ENCODE measurements at regions not wholly inside any gene's neighbourhood (a gene's known extent, or its start where the extent isn't known, plus 50 kb on each side); places are given as distances from the start of the nearest gene placed in this dataset.

DNA sequence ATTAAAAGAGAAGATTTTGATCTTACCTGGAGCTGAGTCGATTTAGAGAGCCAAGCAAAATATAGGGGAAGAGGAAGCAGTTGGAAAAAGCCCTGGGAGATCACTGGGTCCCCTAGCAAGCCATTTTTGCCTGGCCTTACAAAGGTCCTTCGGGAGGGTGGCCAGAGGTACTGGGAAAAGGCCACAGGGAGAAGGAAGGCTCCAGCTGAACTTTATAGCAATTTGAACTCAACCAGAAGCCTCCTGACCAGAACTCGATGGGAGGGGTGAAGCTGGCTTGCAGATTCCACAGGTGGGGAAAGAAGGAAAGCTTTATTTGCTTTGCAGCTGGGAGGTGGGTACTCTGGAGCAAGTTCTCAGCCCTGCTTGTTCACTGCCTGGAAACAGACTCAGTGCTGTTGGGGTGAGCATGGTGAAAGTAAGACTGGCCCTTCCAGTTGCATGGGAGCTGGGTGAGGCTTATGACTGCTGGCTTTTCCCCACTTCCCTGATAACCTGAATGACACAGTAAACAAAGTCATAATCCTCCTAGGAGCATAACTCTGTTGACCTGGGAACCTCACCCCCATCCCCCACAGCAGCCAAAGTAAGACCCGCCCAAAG is 855.8 kb downstream of the FSCB start:
- no peaks in the 10 kb centered on the region for H3K27me3 ChIP-seq
- no peak overlapping the region for H3K27ac ChIP-seq
- intact Hi-C loops (cut with DNase I), result no loop called here
- TF ChIP-seq, protein P1, sequence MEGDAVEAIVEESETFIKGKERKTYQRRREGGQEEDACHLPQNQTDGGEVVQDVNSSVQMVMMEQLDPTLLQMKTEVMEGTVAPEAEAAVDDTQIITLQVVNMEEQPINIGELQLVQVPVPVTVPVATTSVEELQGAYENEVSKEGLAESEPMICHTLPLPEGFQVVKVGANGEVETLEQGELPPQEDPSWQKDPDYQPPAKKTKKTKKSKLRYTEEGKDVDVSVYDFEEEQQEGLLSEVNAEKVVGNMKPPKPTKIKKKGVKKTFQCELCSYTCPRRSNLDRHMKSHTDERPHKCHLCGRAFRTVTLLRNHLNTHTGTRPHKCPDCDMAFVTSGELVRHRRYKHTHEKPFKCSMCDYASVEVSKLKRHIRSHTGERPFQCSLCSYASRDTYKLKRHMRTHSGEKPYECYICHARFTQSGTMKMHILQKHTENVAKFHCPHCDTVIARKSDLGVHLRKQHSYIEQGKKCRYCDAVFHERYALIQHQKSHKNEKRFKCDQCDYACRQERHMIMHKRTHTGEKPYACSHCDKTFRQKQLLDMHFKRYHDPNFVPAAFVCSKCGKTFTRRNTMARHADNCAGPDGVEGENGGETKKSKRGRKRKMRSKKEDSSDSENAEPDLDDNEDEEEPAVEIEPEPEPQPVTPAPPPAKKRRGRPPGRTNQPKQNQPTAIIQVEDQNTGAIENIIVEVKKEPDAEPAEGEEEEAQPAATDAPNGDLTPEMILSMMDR (IDR thresholded peaks at IDR 0.05), result no peak
- TF ChIP-seq POLR2AphosphoS5 (IDR thresholded peaks at IDR 0.05; ENCODE audit: insufficient read depth in 1 of 2, low read depth in 1 of 2) (no peak), POLR2A (IDR thresholded peaks at IDR 0.05) (no peak)
- no peaks in the 10 kb centered on the region for H3K36me3 ChIP-seq
- no peaks in the 10 kb centered on the region for H3K4me1 ChIP-seq
- H3K9me3 ChIP-seq, result no peaks in the 10 kb centered on the region
- DNase-seq (ENCODE audit: extremely low spot score in 2 of 2), result no peak
- no peak overlapping the region for H3K4me3 ChIP-seq

DNA sequence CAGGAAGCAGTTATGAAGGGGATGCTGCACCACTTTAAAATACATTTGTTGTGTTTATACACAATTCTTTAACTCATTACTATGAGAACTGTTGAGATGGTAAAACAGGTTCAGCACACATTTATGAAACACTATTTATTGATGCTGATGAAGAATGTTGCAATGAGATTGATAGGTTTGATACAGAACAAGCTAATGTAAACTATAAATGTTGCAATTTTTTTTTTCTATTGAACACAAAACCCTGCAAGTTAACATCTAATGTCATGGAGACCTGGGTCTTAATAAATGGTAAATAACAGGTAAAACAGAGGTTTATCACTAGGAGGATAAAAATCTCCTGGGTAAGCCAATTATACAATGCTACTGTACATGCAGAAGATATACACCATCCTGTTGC is 857.6 kb downstream of the FSCB start:
- no peaks in the 10 kb centered on the region for H3K36me3 ChIP-seq
- H3K4me1 ChIP-seq, result no peaks in the 10 kb centered on the region
- no peaks in the 10 kb centered on the region for H3K9me3 ChIP-seq
- no peak overlapping the region for H3K4me3 ChIP-seq
- no peak for DNase-seq (ENCODE audit: extremely low spot score in 2 of 2)
- intact Hi-C loops (cut with DNase I), result no loop called here
- no peaks in the 10 kb centered on the region for H3K27me3 ChIP-seq
- H3K27ac ChIP-seq, result no peak overlapping the region
- TF ChIP-seq POLR2A (IDR thresholded peaks at IDR 0.05) (no peak), POLR2AphosphoS5 (IDR thresholded peaks at IDR 0.05; ENCODE audit: insufficient read depth in 1 of 2, low read depth in 1 of 2) (no peak)
- TF ChIP-seq, protein P1 (IDR thresholded peaks at IDR 0.05), result no peak

DNA sequence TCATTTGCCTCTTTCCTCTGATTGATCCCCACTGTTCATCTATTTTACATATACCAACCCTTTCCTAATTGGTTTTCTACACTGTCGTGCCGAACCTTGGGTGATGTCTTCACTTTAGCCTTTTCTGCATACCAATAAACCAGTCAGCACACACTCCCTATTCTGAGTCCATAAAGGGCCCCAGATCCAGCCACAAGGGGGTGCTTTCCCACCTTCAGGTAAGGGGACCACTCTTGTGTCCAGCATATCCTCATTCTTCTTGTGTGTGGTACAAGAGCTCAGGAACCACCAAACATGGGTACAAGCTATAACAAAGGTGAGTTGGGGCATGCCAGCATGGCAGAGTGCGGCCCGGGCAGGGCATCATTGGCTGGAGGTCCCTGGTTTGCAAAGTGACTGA is 859.8 kb downstream of the FSCB start:
- no peak overlapping the region for H3K4me3 ChIP-seq
- no peak overlapping the region for H3K27ac ChIP-seq
- intact Hi-C loops (cut with DNase I), result no loop called here
- DNase-seq (ENCODE audit: extremely low spot score in 2 of 2), result no peak
- H3K27me3 ChIP-seq, result no peaks in the 10 kb centered on the region
- no peaks in the 10 kb centered on the region for H3K4me1 ChIP-seq
- no peaks in the 10 kb centered on the region for H3K36me3 ChIP-seq
- H3K9me3 ChIP-seq, result no peaks in the 10 kb centered on the region
- TF ChIP-seq, protein P1 (IDR thresholded peaks at IDR 0.05), result no peak
- TF ChIP-seq POLR2A (IDR thresholded peaks at IDR 0.05) (no peak), POLR2AphosphoS5 (IDR thresholded peaks at IDR 0.05; ENCODE audit: insufficient read depth in 1 of 2, low read depth in 1 of 2) (no peak)

DNA sequence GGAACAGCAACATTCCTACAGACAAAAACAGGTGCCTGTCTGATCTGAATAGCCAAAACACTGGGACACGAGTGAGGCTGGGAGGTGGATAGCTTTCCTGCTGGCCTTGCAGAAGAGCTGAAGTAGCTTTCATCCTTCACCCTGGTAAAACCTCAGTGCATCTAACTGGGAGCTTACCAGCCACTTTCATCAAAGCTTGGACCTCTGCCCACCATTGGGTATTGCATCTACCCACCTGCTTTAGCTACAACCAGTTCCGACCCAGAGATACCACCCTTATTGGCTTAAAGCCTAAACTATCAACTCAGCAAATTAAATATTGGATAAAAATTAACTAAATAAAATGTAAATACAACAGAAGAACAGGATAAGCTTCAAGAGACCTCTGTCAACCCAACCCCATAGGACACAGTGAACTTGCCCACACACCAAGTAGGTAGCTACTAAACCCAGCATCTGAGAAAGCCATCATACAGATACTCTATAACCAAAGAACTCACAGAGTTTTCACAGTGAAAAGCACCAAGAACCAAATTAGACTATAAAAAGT is 866.3 kb downstream of the FSCB start:
- Histone ChIP-seq H3K27me3 (no peaks in the 10 kb centered on the region), H3K9me3 (no peaks in the 10 kb centered on the region), H3K27ac (no peak overlapping the region), H3K36me3 (no peaks in the 10 kb centered on the region), H3K4me3 (no peak overlapping the region), H3K4me1 (no peaks in the 10 kb centered on the region)
- no peak for DNase-seq (ENCODE audit: extremely low spot score in 2 of 2)
- intact Hi-C loops (cut with DNase I), result no loop called here
- no peak for TF ChIP-seq POLR2AphosphoS5 (IDR thresholded peaks at IDR 0.05; ENCODE audit: insufficient read depth in 1 of 2, low read depth in 1 of 2)
- TF ChIP-seq, protein P1 (IDR thresholded peaks at IDR 0.05), result no peak
- no peak for TF ChIP-seq POLR2A (IDR thresholded peaks at IDR 0.05)

DNA sequence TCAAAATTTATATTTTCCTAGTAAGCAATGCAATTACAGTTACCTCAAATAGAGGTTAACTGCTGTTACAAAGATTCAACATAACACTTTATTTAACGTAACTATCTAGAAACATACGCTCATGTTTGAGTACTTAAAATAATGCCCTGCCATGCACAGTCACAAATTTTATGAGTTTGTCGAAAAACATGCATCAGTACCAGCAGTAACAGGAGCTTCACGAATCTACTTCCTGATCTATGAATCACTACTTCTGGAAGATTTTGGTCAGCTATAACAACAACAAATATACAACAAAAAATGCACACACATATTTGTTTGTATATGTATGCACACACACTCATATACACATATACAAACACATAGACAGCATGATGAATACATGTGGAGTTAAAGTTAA is 881.8 kb downstream of the FSCB start:
- H3K9me3 ChIP-seq, result no peaks in the 10 kb centered on the region
- H3K27ac ChIP-seq, result no peak overlapping the region
- intact Hi-C loops (cut with DNase I), result no loop called here
- H3K4me3 ChIP-seq, result no peak overlapping the region
- no peaks in the 10 kb centered on the region for H3K27me3 ChIP-seq
- H3K36me3 ChIP-seq, result no peaks in the 10 kb centered on the region
- DNase-seq (ENCODE audit: extremely low spot score in 2 of 2), result no peak
- no peaks in the 10 kb centered on the region for H3K4me1 ChIP-seq
- TF ChIP-seq POLR2AphosphoS5 (IDR thresholded peaks at IDR 0.05; ENCODE audit: insufficient read depth in 1 of 2, low read depth in 1 of 2) (no peak), POLR2A (IDR thresholded peaks at IDR 0.05) (no peak)
- TF ChIP-seq, protein P1 (IDR thresholded peaks at IDR 0.05), result no peak
